HG02759 (cell line): ENCODE measurements at regions not wholly inside any gene's neighbourhood (a gene's known extent, or its start where the extent isn't known, plus 50 kb on each side); places are given as distances from the start of the nearest gene placed in this dataset.
"Not testable (repeated sequence)": the region's sequence is repeated elsewhere in the genome, so short reads cannot be mapped to it uniquely, and the experiment has no call there.

Experiments used
- ATAC-seq: cut with Tn5 transposase; IDR thresholded peaks from one replicate; pipeline ENCODE4 v1.9.1; 2021; ENCODE audit warnings: mild to moderate bottlenecking, moderate library complexity; ENCODE audit not compliant: unreplicated experiment

GRCh38 chr21:35510957-35511695 is 462.0 kb upstream of the RUNX1 start:
- no peak for ATAC-seq

GRCh38 chr21:35510294-35510693 is 461.2 kb upstream of the RUNX1 start:
- no peak for ATAC-seq

- ATAC-seq, result no peak
Measured at GRCh38 chr21:35509001-35509704, 460.1 kb upstream of the RUNX1 start.

GRCh38 chr21:35508139-35508888 is 459.2 kb upstream of the RUNX1 start:
- no peak for ATAC-seq

- no peak for ATAC-seq
Measured at GRCh38 chr21:35507181-35507759, 458.2 kb upstream of the RUNX1 start.

GRCh38 chr21:35506771-35507170 is 457.7 kb upstream of the RUNX1 start:
- no peak for ATAC-seq

- ATAC-seq, result no peak
Measured at GRCh38 chr21:35506352-35506751, 457.2 kb upstream of the RUNX1 start.

GRCh38 chr21:35504951-35505466 is 455.9 kb upstream of the RUNX1 start:
- ATAC-seq, result no peak

GRCh38 chr21:35504277-35504676 is 455.2 kb upstream of the RUNX1 start:
- no peak for ATAC-seq

- no peak for ATAC-seq
Measured at GRCh38 chr21:35503671-35504070, 454.6 kb upstream of the RUNX1 start.

- no peak for ATAC-seq
Measured at GRCh38 chr21:35502821-35503220, 453.7 kb upstream of the RUNX1 start.

- ATAC-seq, result not testable (repeated sequence)
Measured at GRCh38 chr21:35497522-35497921, 448.4 kb upstream of the RUNX1 start.

- no peak for ATAC-seq
Measured at GRCh38 chr21:35491920-35492678, 443.0 kb upstream of the RUNX1 start.

- ATAC-seq, result no peak
Measured at GRCh38 chr21:35491114-35491513, 442.0 kb upstream of the RUNX1 start.

- ATAC-seq, result no peak
Measured at GRCh38 chr21:35489389-35489980, 440.4 kb upstream of the RUNX1 start.

- ATAC-seq, result no peak
Measured at GRCh38 chr21:35488946-35489345, 439.8 kb upstream of the RUNX1 start.

GRCh38 chr21:35485364-35485763 is 436.3 kb upstream of the RUNX1 start:
- no peak for ATAC-seq

- ATAC-seq, result no peak
Measured at GRCh38 chr21:35484851-35485250, 435.7 kb upstream of the RUNX1 start.

- ATAC-seq, result no peak
Measured at GRCh38 chr21:35484032-35484431, 434.9 kb upstream of the RUNX1 start.
